Upper lobe of left lung (tissue), 4 donors: ENCODE measurements at regions not wholly inside any gene's neighbourhood (a gene's known extent, or its start where the extent isn't known, plus 50 kb on each side); places are given as distances from the start of the nearest gene placed in this dataset.

Experiments used
- POLR2A ChIP-seq, 4 donors: fragments of 450-650 bp; IDR thresholded peaks; one replicate each; pipeline ENCODE4 v1.5.1; 2016 to 2017; ENCODE audit warnings: antibody characterized with exemption in 4 of 4, mild to moderate bottlenecking in 2 of 4
- POLR2AphosphoS5 ChIP-seq, 2 donors: sonication (generic); formaldehyde crosslinking; IDR thresholded peaks; one replicate each; pipeline ENCODE4 v1.5.1; 2017; ENCODE audit warnings: antibody characterized with exemption in 2 of 2
- TF ChIP-seq, protein P1 (sequence below), 6 experiments: fragments of 450-650 bp in 4 of 6; fragments of 200-600 bp in 2 of 6; sonication (generic) in 2 of 6; IDR thresholded peaks; one replicate each; pipeline ENCODE4 v1.5.1; 2016 to 2019; ENCODE audit warnings: antibody characterized with exemption in 6 of 6

DNA sequence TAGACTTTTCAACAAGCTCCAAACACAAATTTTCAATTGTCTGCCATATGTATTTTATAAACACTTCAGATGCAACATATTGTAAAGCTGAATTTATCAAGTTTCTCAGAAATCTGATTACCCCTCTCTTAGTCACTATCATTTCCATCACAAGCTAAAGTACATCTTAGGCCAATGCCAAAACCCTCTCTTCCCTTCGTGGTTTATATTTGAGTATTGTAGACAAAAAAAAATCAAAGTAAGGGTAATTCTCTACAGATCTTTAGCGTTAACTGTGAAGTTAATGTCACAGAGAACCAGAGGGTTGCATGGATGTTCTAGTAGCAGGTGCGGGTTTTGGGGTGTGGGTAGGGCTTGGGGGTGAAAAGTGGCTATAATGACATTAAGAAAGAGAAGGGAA is 387.7 kb upstream of the PTGER4 start:
- TF ChIP-seq POLR2AphosphoS5 (IDR thresholded peaks at IDR 0.05) (no peak), POLR2A (IDR thresholded peaks at IDR 0.05) (no peak)
- TF ChIP-seq, protein P1, sequence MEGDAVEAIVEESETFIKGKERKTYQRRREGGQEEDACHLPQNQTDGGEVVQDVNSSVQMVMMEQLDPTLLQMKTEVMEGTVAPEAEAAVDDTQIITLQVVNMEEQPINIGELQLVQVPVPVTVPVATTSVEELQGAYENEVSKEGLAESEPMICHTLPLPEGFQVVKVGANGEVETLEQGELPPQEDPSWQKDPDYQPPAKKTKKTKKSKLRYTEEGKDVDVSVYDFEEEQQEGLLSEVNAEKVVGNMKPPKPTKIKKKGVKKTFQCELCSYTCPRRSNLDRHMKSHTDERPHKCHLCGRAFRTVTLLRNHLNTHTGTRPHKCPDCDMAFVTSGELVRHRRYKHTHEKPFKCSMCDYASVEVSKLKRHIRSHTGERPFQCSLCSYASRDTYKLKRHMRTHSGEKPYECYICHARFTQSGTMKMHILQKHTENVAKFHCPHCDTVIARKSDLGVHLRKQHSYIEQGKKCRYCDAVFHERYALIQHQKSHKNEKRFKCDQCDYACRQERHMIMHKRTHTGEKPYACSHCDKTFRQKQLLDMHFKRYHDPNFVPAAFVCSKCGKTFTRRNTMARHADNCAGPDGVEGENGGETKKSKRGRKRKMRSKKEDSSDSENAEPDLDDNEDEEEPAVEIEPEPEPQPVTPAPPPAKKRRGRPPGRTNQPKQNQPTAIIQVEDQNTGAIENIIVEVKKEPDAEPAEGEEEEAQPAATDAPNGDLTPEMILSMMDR (IDR thresholded peaks at IDR 0.05): no peak
